ENCODE measurements at regions not wholly inside any gene's neighbourhood (a gene's known extent, or its start where the extent isn't known, plus 50 kb on each side); places are given as distances from the start of the nearest gene placed in this dataset.

GRCh38 chr6:51024126-51024525 lies 205.5 kb downstream of the TFAP2B start:
- TF ChIP-seq CTCF (IDR thresholded peaks at IDR 0.05) (no peak), POLR2A (IDR thresholded peaks at IDR 0.05) (no peak)

Measured in suprapubic skin (tissue), 3 donors.